H1 (cell line): ENCODE measurements at regions not wholly inside any gene's neighbourhood (a gene's known extent, or its start where the extent isn't known, plus 50 kb on each side); places are given as distances from the start of the nearest gene placed in this dataset.

Experiments used
- CTCF ChIP-seq, 3 experiments: IDR thresholded peaks; 1 replicate in 2 of 3; 2 replicates in 1 of 3; pipeline versions ENCODE4 v1.5.1 to v1.6.1; 2011; ENCODE audit warnings: low read length in 3 of 3, mild to moderate bottlenecking in 3 of 3, inconsistent platforms in 2 of 3, low read depth in 1 of 3, moderate library complexity in 1 of 3; ENCODE audit not compliant: insufficient read depth in 1 of 3; ENCODE audit errors: control extremely low read depth in 1 of 3
- SIX5 ChIP-seq: IDR thresholded peaks from 2 replicates; pipeline ENCODE4 v1.6.1; 2011; ENCODE audit warnings: mild to moderate bottlenecking, low read depth, low read length

- TF ChIP-seq SIX5 (no peak), CTCF (IDR thresholded peaks at IDR 0.05; ENCODE audit: control extremely low read depth in 1 of 3, insufficient read depth in 1 of 3, low read depth in 1 of 3, low read length in 3 of 3) (no peak)
Observed at GRCh38 chr14:83395321-83395720, 1861.7 kb upstream of the SEL1L start.
